HCT116 (cell line): ENCODE measurements at regions not wholly inside any gene's neighbourhood (a gene's known extent, or its start where the extent isn't known, plus 50 kb on each side); places are given as distances from the start of the nearest gene placed in this dataset.

Experiments used
- EZH2 ChIP-seq: fragments of 200-600 bp; sonication (generic); IDR thresholded peaks from 2 replicates; pipeline ENCODE4 v1.6.1; 2017; ENCODE audit warnings: antibody characterized with exemption, mixed run types
- EZH2phosphoT487 ChIP-seq: fragments of 200-600 bp; IDR thresholded peaks from 2 replicates; pipeline ENCODE4 v1.6.1; 2018; ENCODE audit warnings: antibody characterized with exemption, borderline replicate concordance
- FOSL1 ChIP-seq: IDR thresholded peaks from 2 replicates; pipeline ENCODE4 v1.6.1; 2012; ENCODE audit warnings: low read depth
- POLR2AphosphoS5 ChIP-seq: IDR thresholded peaks from 2 replicates; pipeline ENCODE4 v1.6.1; 2011; ENCODE audit warnings: mild to moderate bottlenecking, low read depth, low read length, moderate library complexity
- RAD21 ChIP-seq: IDR thresholded peaks from 2 replicates; pipeline ENCODE4 v1.6.1; 2012; ENCODE audit warnings: low read depth, mild to moderate bottlenecking
- SP1 ChIP-seq: IDR thresholded peaks from 2 replicates; pipeline ENCODE4 v1.6.1; 2012; ENCODE audit warnings: low read depth
- TCF7L2 ChIP-seq: IDR thresholded peaks from 2 replicates; pipeline ENCODE4 v1.7.0; 2011; ENCODE audit warnings: borderline replicate concordance, inconsistent platforms; ENCODE audit not compliant: insufficient read depth, insufficient read length; ENCODE audit errors: extremely low read depth
- TF ChIP-seq, protein P1 (sequence below), 3 experiments: fragments of 200-600 bp in 1 of 3; sonication (generic) in 1 of 3; IDR thresholded peaks in 2 of 3; conservative IDR thresholded peaks in 1 of 3; 2 replicates each; pipeline ENCODE4 v1.5.1; 2012 to 2017; ENCODE audit warnings: low read depth in 2 of 3, low read length in 2 of 3, antibody characterized with exemption in 1 of 3, borderline replicate concordance in 1 of 3, control low read depth in 1 of 3, mild to moderate bottlenecking in 1 of 3, mixed read lengths in 1 of 3, mixed run types in 1 of 3, moderate library complexity in 1 of 3; ENCODE audit not compliant: insufficient read depth in 1 of 3

GRCh38 chr9:20002011-20002410, 213.2 kb upstream of the SLC24A2 start:
- TF ChIP-seq FOSL1 (no peak), POLR2AphosphoS5 (no peak), SP1 (no peak), EZH2 (no peak), EZH2phosphoT487 (no peak), TCF7L2 (no peak), RAD21 (no peak)
- TF ChIP-seq, protein P1, sequence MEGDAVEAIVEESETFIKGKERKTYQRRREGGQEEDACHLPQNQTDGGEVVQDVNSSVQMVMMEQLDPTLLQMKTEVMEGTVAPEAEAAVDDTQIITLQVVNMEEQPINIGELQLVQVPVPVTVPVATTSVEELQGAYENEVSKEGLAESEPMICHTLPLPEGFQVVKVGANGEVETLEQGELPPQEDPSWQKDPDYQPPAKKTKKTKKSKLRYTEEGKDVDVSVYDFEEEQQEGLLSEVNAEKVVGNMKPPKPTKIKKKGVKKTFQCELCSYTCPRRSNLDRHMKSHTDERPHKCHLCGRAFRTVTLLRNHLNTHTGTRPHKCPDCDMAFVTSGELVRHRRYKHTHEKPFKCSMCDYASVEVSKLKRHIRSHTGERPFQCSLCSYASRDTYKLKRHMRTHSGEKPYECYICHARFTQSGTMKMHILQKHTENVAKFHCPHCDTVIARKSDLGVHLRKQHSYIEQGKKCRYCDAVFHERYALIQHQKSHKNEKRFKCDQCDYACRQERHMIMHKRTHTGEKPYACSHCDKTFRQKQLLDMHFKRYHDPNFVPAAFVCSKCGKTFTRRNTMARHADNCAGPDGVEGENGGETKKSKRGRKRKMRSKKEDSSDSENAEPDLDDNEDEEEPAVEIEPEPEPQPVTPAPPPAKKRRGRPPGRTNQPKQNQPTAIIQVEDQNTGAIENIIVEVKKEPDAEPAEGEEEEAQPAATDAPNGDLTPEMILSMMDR (IDR thresholded peaks at IDR 0.05 in 2 of 3, conservative IDR thresholded peaks at IDR 0.05 in 1 of 3; ENCODE audit: borderline replicate concordance in 1 of 3, insufficient read depth in 1 of 3, low read depth in 2 of 3, low read length in 2 of 3), result no peak
